ENCODE measurements at regions not wholly inside any gene's neighbourhood (a gene's known extent, or its start where the extent isn't known, plus 50 kb on each side); places are given as distances from the start of the nearest gene placed in this dataset.

DNA sequence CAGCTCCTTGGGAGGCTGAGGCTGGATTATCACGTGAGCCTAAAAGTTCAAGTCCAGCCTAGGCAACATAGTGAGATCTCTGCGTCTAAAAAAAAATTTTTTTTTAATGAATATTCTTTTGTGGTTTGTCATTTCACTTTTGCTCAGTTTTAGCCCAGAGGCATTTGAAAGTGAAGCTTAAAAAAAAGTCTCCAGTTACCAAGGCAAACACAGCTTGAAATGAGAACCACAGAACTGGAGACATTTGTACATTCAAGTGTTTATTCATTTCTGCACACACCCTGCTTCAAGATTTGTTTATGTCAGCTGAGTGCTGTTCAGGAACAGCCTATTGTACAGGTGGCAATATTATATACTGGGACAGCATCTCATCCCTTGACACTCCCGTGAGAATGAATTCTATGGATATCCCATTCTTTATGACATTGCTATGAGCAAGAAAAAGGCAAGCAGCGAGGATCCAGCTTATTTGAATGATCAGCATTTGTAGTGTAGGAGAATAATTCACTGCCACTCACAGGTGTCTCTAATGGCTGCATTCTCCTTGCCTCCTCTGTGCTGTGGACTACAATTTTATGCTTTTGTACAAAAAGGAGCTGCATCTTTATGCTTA is 444.8 kb upstream of the GRM7 start:
- TF ChIP-seq POLR2A (IDR thresholded peaks at IDR 0.05) (no peak), POLR2AphosphoS5 (IDR thresholded peaks at IDR 0.05) (no peak), EP300 (IDR thresholded peaks at IDR 0.05) (no peak)
- TF ChIP-seq, protein P1, sequence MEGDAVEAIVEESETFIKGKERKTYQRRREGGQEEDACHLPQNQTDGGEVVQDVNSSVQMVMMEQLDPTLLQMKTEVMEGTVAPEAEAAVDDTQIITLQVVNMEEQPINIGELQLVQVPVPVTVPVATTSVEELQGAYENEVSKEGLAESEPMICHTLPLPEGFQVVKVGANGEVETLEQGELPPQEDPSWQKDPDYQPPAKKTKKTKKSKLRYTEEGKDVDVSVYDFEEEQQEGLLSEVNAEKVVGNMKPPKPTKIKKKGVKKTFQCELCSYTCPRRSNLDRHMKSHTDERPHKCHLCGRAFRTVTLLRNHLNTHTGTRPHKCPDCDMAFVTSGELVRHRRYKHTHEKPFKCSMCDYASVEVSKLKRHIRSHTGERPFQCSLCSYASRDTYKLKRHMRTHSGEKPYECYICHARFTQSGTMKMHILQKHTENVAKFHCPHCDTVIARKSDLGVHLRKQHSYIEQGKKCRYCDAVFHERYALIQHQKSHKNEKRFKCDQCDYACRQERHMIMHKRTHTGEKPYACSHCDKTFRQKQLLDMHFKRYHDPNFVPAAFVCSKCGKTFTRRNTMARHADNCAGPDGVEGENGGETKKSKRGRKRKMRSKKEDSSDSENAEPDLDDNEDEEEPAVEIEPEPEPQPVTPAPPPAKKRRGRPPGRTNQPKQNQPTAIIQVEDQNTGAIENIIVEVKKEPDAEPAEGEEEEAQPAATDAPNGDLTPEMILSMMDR (IDR thresholded peaks at IDR 0.05) = no peak

Data from stomach (tissue), 4 donors.